ENCODE measurements at regions not wholly inside any gene's neighbourhood (a gene's known extent, or its start where the extent isn't known, plus 50 kb on each side); places are given as distances from the start of the nearest gene placed in this dataset.

GRCh38 chr4:186940476-186940875, 216.8 kb upstream of the FAT1 start:
- Histone ChIP-seq H3K27me3 (replicated peaks in 2 of 5; ENCODE audit: control insufficient read depth in 4 of 5, insufficient read depth in 5 of 5, low read length in 4 of 5) (no peaks in the 10 kb centered on the region), H3K4me1 (ENCODE audit: control extremely low read depth in 1 of 4, control insufficient read depth in 4 of 4, insufficient read depth in 4 of 4, low read length in 3 of 4) (no peaks in the 10 kb centered on the region), H3K27ac (ENCODE audit: insufficient read depth in 1 of 2, low read depth in 1 of 2, low read length in 2 of 2, poor library complexity in 1 of 2, severe bottlenecking in 2 of 2) (no peak overlapping the region), H3K9me3 (ENCODE audit: control extremely low read depth in 1 of 5, control insufficient read depth in 4 of 5, insufficient read depth in 2 of 5, low read depth in 1 of 5, low read length in 4 of 5) (no peaks in the 10 kb centered on the region), H3K36me3 (ENCODE audit: control insufficient read depth in 4 of 4, insufficient read depth in 4 of 4, low read length in 3 of 4) (no peaks in the 10 kb centered on the region), H3K4me3 (ENCODE audit: control insufficient read depth in 1 of 7, extremely low read depth in 1 of 7, insufficient read depth in 4 of 7, low read depth in 2 of 7, low read length in 6 of 7) (no peak overlapping the region)
- ChIA-PET CTCF (no interaction called here), POLR2A (no interaction called here)
- 100% methylated on average over 1 of the region's 2 CpGs for WGBS (ENCODE audit: insufficient coverage)
- DNase-seq, result no peak

- WGBS (ENCODE audit: insufficient coverage), result 70% methylated on average over 4 of the region's 6 CpGs
- Histone ChIP-seq H3K4me3 (ENCODE audit: control insufficient read depth in 1 of 7, extremely low read depth in 1 of 7, insufficient read depth in 4 of 7, low read depth in 2 of 7, low read length in 6 of 7) (no peak overlapping the region), H3K36me3 (ENCODE audit: control insufficient read depth in 4 of 4, insufficient read depth in 4 of 4, low read length in 3 of 4) (no peaks in the 10 kb centered on the region), H3K9me3 (ENCODE audit: control extremely low read depth in 1 of 5, control insufficient read depth in 4 of 5, insufficient read depth in 2 of 5, low read depth in 1 of 5, low read length in 4 of 5) (no peaks in the 10 kb centered on the region), H3K27me3 (replicated peaks in 2 of 5; ENCODE audit: control insufficient read depth in 4 of 5, insufficient read depth in 5 of 5, low read length in 4 of 5) (no peaks in the 10 kb centered on the region), H3K27ac (ENCODE audit: insufficient read depth in 1 of 2, low read depth in 1 of 2, low read length in 2 of 2, poor library complexity in 1 of 2, severe bottlenecking in 2 of 2) (no peak overlapping the region), H3K4me1 (ENCODE audit: control extremely low read depth in 1 of 4, control insufficient read depth in 4 of 4, insufficient read depth in 4 of 4, low read length in 3 of 4) (no peaks in the 10 kb centered on the region)
- DNase-seq, result no peak
- CTCF ChIA-PET, result no interaction called here
- POLR2A ChIA-PET, result no interaction called here
These were observed 219.2 kb upstream of the FAT1 start for GRCh38 chr4:186942758-186943377.

- 86% methylated on average over 2 of the region's 2 CpGs for WGBS (ENCODE audit: insufficient coverage)
- Histone ChIP-seq H3K4me3 (ENCODE audit: control insufficient read depth in 1 of 7, extremely low read depth in 1 of 7, insufficient read depth in 4 of 7, low read depth in 2 of 7, low read length in 6 of 7) (no peak overlapping the region), H3K4me1 (ENCODE audit: control extremely low read depth in 1 of 4, control insufficient read depth in 4 of 4, insufficient read depth in 4 of 4, low read length in 3 of 4) (no peaks in the 10 kb centered on the region), H3K9me3 (ENCODE audit: control extremely low read depth in 1 of 5, control insufficient read depth in 4 of 5, insufficient read depth in 2 of 5, low read depth in 1 of 5, low read length in 4 of 5) (no peaks in the 10 kb centered on the region), H3K36me3 (ENCODE audit: control insufficient read depth in 4 of 4, insufficient read depth in 4 of 4, low read length in 3 of 4) (no peaks in the 10 kb centered on the region), H3K27me3 (replicated peaks in 2 of 5; ENCODE audit: control insufficient read depth in 4 of 5, insufficient read depth in 5 of 5, low read length in 4 of 5) (no peaks in the 10 kb centered on the region), H3K27ac (ENCODE audit: insufficient read depth in 1 of 2, low read depth in 1 of 2, low read length in 2 of 2, poor library complexity in 1 of 2, severe bottlenecking in 2 of 2) (no peak overlapping the region)
- ChIA-PET POLR2A (no interaction called here), CTCF (no interaction called here)
- DNase-seq, result no peak
These were observed 219.8 kb upstream of the FAT1 start for GRCh38 chr4:186943411-186943810.

GRCh38 chr4:186946136-186946535, 222.5 kb upstream of the FAT1 start:
- WGBS (ENCODE audit: insufficient coverage), result 92% methylated on average over 6 of the region's 6 CpGs
- Histone ChIP-seq H3K9me3 (ENCODE audit: control extremely low read depth in 1 of 5, control insufficient read depth in 4 of 5, insufficient read depth in 2 of 5, low read depth in 1 of 5, low read length in 4 of 5) (no peaks in the 10 kb centered on the region), H3K4me3 (ENCODE audit: control insufficient read depth in 1 of 7, extremely low read depth in 1 of 7, insufficient read depth in 4 of 7, low read depth in 2 of 7, low read length in 6 of 7) (no peak overlapping the region)

GRCh38 chr4:186946682-186947294, 223.1 kb upstream of the FAT1 start:
- DNase-seq, result no peak
- WGBS (ENCODE audit: insufficient coverage), result 65% methylated on average over 9 of the region's 11 CpGs
- Histone ChIP-seq H3K27me3 (replicated peaks in 2 of 5; ENCODE audit: control insufficient read depth in 4 of 5, insufficient read depth in 5 of 5, low read length in 4 of 5) (no peaks in the 10 kb centered on the region), H3K9me3 (ENCODE audit: control extremely low read depth in 1 of 5, control insufficient read depth in 4 of 5, insufficient read depth in 2 of 5, low read depth in 1 of 5, low read length in 4 of 5) (no peaks in the 10 kb centered on the region), H3K36me3 (ENCODE audit: control insufficient read depth in 4 of 4, insufficient read depth in 4 of 4, low read length in 3 of 4) (no peaks in the 10 kb centered on the region), H3K27ac (ENCODE audit: insufficient read depth in 1 of 2, low read depth in 1 of 2, low read length in 2 of 2, poor library complexity in 1 of 2, severe bottlenecking in 2 of 2) (no peak overlapping the region), H3K4me1 (ENCODE audit: control extremely low read depth in 1 of 4, control insufficient read depth in 4 of 4, insufficient read depth in 4 of 4, low read length in 3 of 4) (no peaks in the 10 kb centered on the region), H3K4me3 (ENCODE audit: control insufficient read depth in 1 of 7, extremely low read depth in 1 of 7, insufficient read depth in 4 of 7, low read depth in 2 of 7, low read length in 6 of 7) (no peak overlapping the region)
- POLR2A ChIA-PET, result no interaction called here
- CTCF ChIA-PET, result no interaction called here

More at GRCh38 chr4:186946136-186946535, 222.5 kb upstream of the FAT1 start:
- ChIA-PET POLR2A (no interaction called here), CTCF (no interaction called here)
- Histone ChIP-seq H3K27me3 (replicated peaks in 2 of 5; ENCODE audit: control insufficient read depth in 4 of 5, insufficient read depth in 5 of 5, low read length in 4 of 5) (no peaks in the 10 kb centered on the region), H3K4me1 (ENCODE audit: control extremely low read depth in 1 of 4, control insufficient read depth in 4 of 4, insufficient read depth in 4 of 4, low read length in 3 of 4) (no peaks in the 10 kb centered on the region), H3K36me3 (ENCODE audit: control insufficient read depth in 4 of 4, insufficient read depth in 4 of 4, low read length in 3 of 4) (no peaks in the 10 kb centered on the region), H3K27ac (ENCODE audit: insufficient read depth in 1 of 2, low read depth in 1 of 2, low read length in 2 of 2, poor library complexity in 1 of 2, severe bottlenecking in 2 of 2) (no peak overlapping the region)
- DNase-seq, result no peak

- Histone ChIP-seq H3K36me3 (ENCODE audit: control insufficient read depth in 4 of 4, insufficient read depth in 4 of 4, low read length in 3 of 4) (no peaks in the 10 kb centered on the region), H3K27me3 (replicated peaks in 2 of 5; ENCODE audit: control insufficient read depth in 4 of 5, insufficient read depth in 5 of 5, low read length in 4 of 5) (no peaks in the 10 kb centered on the region), H3K27ac (ENCODE audit: insufficient read depth in 1 of 2, low read depth in 1 of 2, low read length in 2 of 2, poor library complexity in 1 of 2, severe bottlenecking in 2 of 2) (no peak overlapping the region), H3K9me3 (ENCODE audit: control extremely low read depth in 1 of 5, control insufficient read depth in 4 of 5, insufficient read depth in 2 of 5, low read depth in 1 of 5, low read length in 4 of 5) (no peaks in the 10 kb centered on the region), H3K4me3 (ENCODE audit: control insufficient read depth in 1 of 7, extremely low read depth in 1 of 7, insufficient read depth in 4 of 7, low read depth in 2 of 7, low read length in 6 of 7) (no peak overlapping the region), H3K4me1 (ENCODE audit: control extremely low read depth in 1 of 4, control insufficient read depth in 4 of 4, insufficient read depth in 4 of 4, low read length in 3 of 4) (no peaks in the 10 kb centered on the region)
- CTCF ChIA-PET, result no interaction called here
- 33% methylated on average over 7 of the region's 14 CpGs for WGBS (ENCODE audit: insufficient coverage)
- no peak for DNase-seq
- POLR2A ChIA-PET, result no interaction called here
These were observed 224.9 kb upstream of the FAT1 start for GRCh38 chr4:186948361-186949242.

GRCh38 chr4:186949847-186950246, 226.2 kb upstream of the FAT1 start:
- no peak overlapping the region for H3K4me3 ChIP-seq (ENCODE audit: control insufficient read depth in 1 of 7, extremely low read depth in 1 of 7, insufficient read depth in 4 of 7, low read depth in 2 of 7, low read length in 6 of 7)
- DNase-seq, result no peak
- WGBS (ENCODE audit: insufficient coverage), result 100% methylated on average over 5 of the region's 6 CpGs
- ChIA-PET POLR2A (no interaction called here), CTCF (no interaction called here)
- no peaks in the 10 kb centered on the region for H3K27me3 ChIP-seq (replicated peaks in 2 of 5; ENCODE audit: control insufficient read depth in 4 of 5, insufficient read depth in 5 of 5, low read length in 4 of 5)
- no peaks in the 10 kb centered on the region for H3K4me1 ChIP-seq (ENCODE audit: control extremely low read depth in 1 of 4, control insufficient read depth in 4 of 4, insufficient read depth in 4 of 4, low read length in 3 of 4)
- H3K9me3 ChIP-seq (ENCODE audit: control extremely low read depth in 1 of 5, control insufficient read depth in 4 of 5, insufficient read depth in 2 of 5, low read depth in 1 of 5, low read length in 4 of 5), result no peaks in the 10 kb centered on the region
- no peaks in the 10 kb centered on the region for H3K36me3 ChIP-seq (ENCODE audit: control insufficient read depth in 4 of 4, insufficient read depth in 4 of 4, low read length in 3 of 4)
- no peak overlapping the region for H3K27ac ChIP-seq (ENCODE audit: insufficient read depth in 1 of 2, low read depth in 1 of 2, low read length in 2 of 2, poor library complexity in 1 of 2, severe bottlenecking in 2 of 2)
